Mesenchymal stem cell (in vitro differentiated cells and primary cell): ENCODE measurements at regions not wholly inside any gene's neighbourhood (a gene's known extent, or its start where the extent isn't known, plus 50 kb on each side); places are given as distances from the start of the nearest gene placed in this dataset.

Experiments
- DNase-seq: peaks from one replicate; pipeline ENCODE4 v3.0.0-alpha.2; 2013
- H2AFZ ChIP-seq: one replicate; pipeline ENCODE4 v1.6.1; 2013; ENCODE audit warnings: low read depth, mild to moderate bottlenecking, control low read depth, inconsistent platforms, low read length, moderate library complexity
- H2AK5ac ChIP-seq: 2 replicates; pipeline ENCODE4 v1.6.1; 2013; ENCODE audit warnings: low read length, moderate library complexity, mild to moderate bottlenecking, inconsistent platforms; ENCODE audit not compliant: severe bottlenecking
- H2BK120ac ChIP-seq: one replicate; pipeline ENCODE4 v1.6.1; 2013; ENCODE audit warnings: low read depth, mild to moderate bottlenecking, inconsistent platforms, low read length, moderate library complexity
- H2BK12ac ChIP-seq, 2 experiments: one replicate each; pipeline ENCODE4 v1.6.1; 2013; ENCODE audit warnings: inconsistent platforms in 2 of 2, low read length in 2 of 2, mild to moderate bottlenecking in 2 of 2, moderate library complexity in 2 of 2, control low read depth in 1 of 2
- H2BK15ac ChIP-seq: one replicate; pipeline ENCODE4 v1.6.1; 2013; ENCODE audit warnings: mild to moderate bottlenecking, low read depth, inconsistent platforms; ENCODE audit not compliant: poor library complexity, severe bottlenecking
- H2BK5ac ChIP-seq: 2 replicates; pipeline ENCODE4 v1.6.1; 2013; ENCODE audit warnings: low read depth, mild to moderate bottlenecking, low read length, control low read depth, inconsistent platforms; ENCODE audit not compliant: poor library complexity, severe bottlenecking
- H3K14ac ChIP-seq, 2 experiments: one replicate each; pipeline ENCODE4 v1.6.1; 2013; ENCODE audit warnings: inconsistent platforms in 2 of 2, low read length in 2 of 2, control low read depth in 1 of 2, mild to moderate bottlenecking in 1 of 2, moderate library complexity in 1 of 2
- H3K18ac ChIP-seq, 2 experiments: one replicate each; pipeline ENCODE4 v1.6.1; 2013; ENCODE audit warnings: inconsistent platforms in 2 of 2, low read length in 2 of 2, control low read depth in 1 of 2, low read depth in 1 of 2, mild to moderate bottlenecking in 1 of 2
- H3K23ac ChIP-seq, 2 experiments: one replicate each; pipeline ENCODE4 v1.6.1; 2013; ENCODE audit warnings: inconsistent platforms in 2 of 2, low read length in 2 of 2, mild to moderate bottlenecking in 2 of 2, moderate library complexity in 2 of 2, control low read depth in 1 of 2
- H3K27ac ChIP-seq: 2 replicates; pipeline ENCODE4 v1.5.1; 2013; ENCODE audit warnings: mild to moderate bottlenecking, moderate library complexity, low read length, control low read depth, inconsistent platforms; ENCODE audit not compliant: poor library complexity, severe bottlenecking
- H3K27me3 ChIP-seq, 2 experiments: 2 replicates each; pipeline versions ENCODE4 v1.6.1 to v1.7.0; 2013; ENCODE audit warnings: low read length in 2 of 2, mild to moderate bottlenecking in 2 of 2, moderate library complexity in 2 of 2, control low read depth in 1 of 2, inconsistent platforms in 1 of 2; ENCODE audit not compliant: control insufficient read depth in 1 of 2, insufficient read depth in 1 of 2
- H3K36me3 ChIP-seq, 2 experiments: 2 replicates each; pipeline versions ENCODE4 v1.6.1 to v1.7.0; 2013; ENCODE audit warnings: low read length in 2 of 2, control low read depth in 1 of 2, inconsistent platforms in 1 of 2, low read depth in 1 of 2, mild to moderate bottlenecking in 1 of 2; ENCODE audit not compliant: insufficient read depth in 2 of 2, control insufficient read depth in 1 of 2
- H3K4ac ChIP-seq, 2 experiments: one replicate each; pipeline ENCODE4 v1.6.1; 2013; ENCODE audit warnings: inconsistent platforms in 2 of 2, low read length in 2 of 2, mild to moderate bottlenecking in 2 of 2, moderate library complexity in 2 of 2, control low read depth in 1 of 2, low read depth in 1 of 2
- H3K4me1 ChIP-seq: 2 replicates; pipeline ENCODE4 v1.6.1; 2013; ENCODE audit warnings: low read depth, low read length, control low read depth; ENCODE audit not compliant: control insufficient read depth, insufficient read depth
- H3K4me2 ChIP-seq: 2 replicates; pipeline ENCODE4 v1.6.1; 2013; ENCODE audit warnings: low read length, mild to moderate bottlenecking, inconsistent platforms; ENCODE audit not compliant: poor library complexity, severe bottlenecking
- H3K4me3 ChIP-seq, 2 experiments: 2 replicates each; pipeline versions ENCODE4 v1.5.1 to v1.7.0; 2013; ENCODE audit warnings: low read length in 2 of 2, mild to moderate bottlenecking in 2 of 2, control low read depth in 1 of 2, low read depth in 1 of 2; ENCODE audit not compliant: insufficient read depth in 1 of 2
- H3K79me1 ChIP-seq: replicated peaks from 2 replicates; pipeline ENCODE4 v1.6.1; 2013; ENCODE audit warnings: mild to moderate bottlenecking, control low read depth, low read length, inconsistent platforms; ENCODE audit not compliant: poor library complexity, severe bottlenecking
- H3K9ac ChIP-seq: 2 replicates; pipeline ENCODE4 v1.7.0; 2013; ENCODE audit warnings: mild to moderate bottlenecking, low read length, moderate library complexity
- H3K9me3 ChIP-seq: 2 replicates; pipeline ENCODE4 v1.7.0; 2013; ENCODE audit warnings: mild to moderate bottlenecking, low read length; ENCODE audit not compliant: control insufficient read depth
- H4K8ac ChIP-seq: one replicate; pipeline ENCODE4 v1.6.1; 2013; ENCODE audit warnings: inconsistent platforms, mild to moderate bottlenecking, low read length, moderate library complexity
- H4K91ac ChIP-seq: one replicate; pipeline ENCODE4 v1.6.1; 2013; ENCODE audit warnings: mild to moderate bottlenecking, low read length, inconsistent platforms
- WGBS: methylation state at CpG from one replicate; pipeline ENCODE4 v1.1.7; 2013; ENCODE audit warnings: mixed read lengths; 5-methylcytosine and 5-hydroxymethylcytosine counted together

GRCh38 chr2:239835056-239835455 lies 190.1 kb downstream of the NDUFA10 start:
- Histone ChIP-seq H3K18ac (no peak overlapping the region), H4K91ac (no peak overlapping the region), H3K79me1 (no peaks in the 10 kb centered on the region), H2BK15ac (no peak overlapping the region), H2BK5ac (no peak overlapping the region), H3K14ac (no peak overlapping the region), H3K23ac (no peak overlapping the region), H2AK5ac (no peak overlapping the region), H3K27ac (no peak overlapping the region), H3K9me3 (peaks cover 10% of the 10 kb centered on the region), H3K4ac (no peak overlapping the region), H3K4me2 (no peak overlapping the region), H4K8ac (no peak overlapping the region), H3K36me3 (no peaks in the 10 kb centered on the region), H3K27me3 (no peaks in the 10 kb centered on the region), H3K9ac (no peak overlapping the region), H3K4me3 (no peak overlapping the region), H2AFZ (no peak overlapping the region), H2BK120ac (no peak overlapping the region), H3K4me1 (no peaks in the 10 kb centered on the region), H2BK12ac (no peak overlapping the region)
- DNase-seq: no peak
- WGBS: 59% methylated on average over 5 of the region's 5 CpGs

GRCh38 chr2:239834143-239834542 lies 191.0 kb downstream of the NDUFA10 start:
- Histone ChIP-seq H2AFZ (no peak overlapping the region), H3K23ac (no peak overlapping the region), H3K4me3 (no peak overlapping the region), H3K14ac (no peak overlapping the region), H3K27ac (no peak overlapping the region), H3K9ac (no peak overlapping the region), H3K4me1 (no peaks in the 10 kb centered on the region), H3K9me3 (peaks cover 10% of the 10 kb centered on the region), H3K27me3 (no peaks in the 10 kb centered on the region), H3K79me1 (no peaks in the 10 kb centered on the region), H2AK5ac (no peak overlapping the region), H2BK15ac (no peak overlapping the region), H4K91ac (no peak overlapping the region), H3K4ac (no peak overlapping the region), H3K36me3 (no peaks in the 10 kb centered on the region), H2BK120ac (no peak overlapping the region), H3K4me2 (no peak overlapping the region), H4K8ac (no peak overlapping the region), H2BK12ac (no peak overlapping the region), H2BK5ac (no peak overlapping the region), H3K18ac (no peak overlapping the region)
- DNase-seq: no peak
- 71% methylated on average over 8 of the region's 8 CpGs for WGBS

- Histone ChIP-seq H3K27me3 (peaks cover 0 to 3% of the 10 kb centered on the region in 2 experiments), H3K36me3 (no peaks in the 10 kb centered on the region), H3K9me3 (peaks cover 10% of the 10 kb centered on the region), H2BK120ac (no peak overlapping the region), H4K91ac (no peak overlapping the region), H3K4me3 (no peak overlapping the region), H3K79me1 (no peaks in the 10 kb centered on the region), H4K8ac (no peak overlapping the region), H3K4me2 (no peak overlapping the region), H2BK15ac (no peak overlapping the region), H3K4ac (no peak overlapping the region), H3K23ac (no peak overlapping the region), H3K9ac (no peak overlapping the region), H3K27ac (no peak overlapping the region), H3K4me1 (no peaks in the 10 kb centered on the region), H2AK5ac (no peak overlapping the region), H2BK12ac (no peak overlapping the region), H2AFZ (no peak overlapping the region), H3K18ac (no peak overlapping the region), H2BK5ac (no peak overlapping the region), H3K14ac (no peak overlapping the region)
- no peak for DNase-seq
- WGBS: 75% methylated on average over 20 of the region's 21 CpGs
Measured at GRCh38 chr2:239833269-239834109, 191.7 kb downstream of the NDUFA10 start.

GRCh38 chr2:239832490-239833268 lies 192.5 kb downstream of the NDUFA10 start:
- H2BK120ac ChIP-seq: no peak overlapping the region
- H3K4ac ChIP-seq: no peak overlapping the region
- no peak overlapping the region for H4K8ac ChIP-seq
- no peaks in the 10 kb centered on the region for H3K4me1 ChIP-seq
- no peak overlapping the region for H3K4me2 ChIP-seq
- H2BK15ac ChIP-seq: no peak overlapping the region
- no peak overlapping the region for H2BK5ac ChIP-seq
- no peak overlapping the region for H3K14ac ChIP-seq
- DNase-seq: no peak
- 80% methylated on average over 19 of the region's 19 CpGs for WGBS
- no peaks in the 10 kb centered on the region for H3K36me3 ChIP-seq
- no peak overlapping the region for H2AK5ac ChIP-seq
- no peak overlapping the region for H2AFZ ChIP-seq
- H3K27me3 ChIP-seq: peaks cover 0 to 11% of the 10 kb centered on the region in 2 experiments
- H2BK12ac ChIP-seq: no peak overlapping the region
- H3K9ac ChIP-seq: no peak overlapping the region
- no peaks in the 10 kb centered on the region for H3K79me1 ChIP-seq
- no peak overlapping the region for H3K23ac ChIP-seq
- H3K18ac ChIP-seq: no peak overlapping the region
- no peak overlapping the region for H4K91ac ChIP-seq
- H3K27ac ChIP-seq: no peak overlapping the region
- H3K4me3 ChIP-seq: no peak overlapping the region
- H3K9me3 ChIP-seq: peaks cover 10% of the 10 kb centered on the region
